ENCODE measurements at regions not wholly inside any gene's neighbourhood (a gene's known extent, or its start where the extent isn't known, plus 50 kb on each side); places are given as distances from the start of the nearest gene placed in this dataset.

GRCh38 chr2:10989782-10990181 is 78.0 kb downstream of the KCNF1 start:
- TF ChIP-seq, protein P1, sequence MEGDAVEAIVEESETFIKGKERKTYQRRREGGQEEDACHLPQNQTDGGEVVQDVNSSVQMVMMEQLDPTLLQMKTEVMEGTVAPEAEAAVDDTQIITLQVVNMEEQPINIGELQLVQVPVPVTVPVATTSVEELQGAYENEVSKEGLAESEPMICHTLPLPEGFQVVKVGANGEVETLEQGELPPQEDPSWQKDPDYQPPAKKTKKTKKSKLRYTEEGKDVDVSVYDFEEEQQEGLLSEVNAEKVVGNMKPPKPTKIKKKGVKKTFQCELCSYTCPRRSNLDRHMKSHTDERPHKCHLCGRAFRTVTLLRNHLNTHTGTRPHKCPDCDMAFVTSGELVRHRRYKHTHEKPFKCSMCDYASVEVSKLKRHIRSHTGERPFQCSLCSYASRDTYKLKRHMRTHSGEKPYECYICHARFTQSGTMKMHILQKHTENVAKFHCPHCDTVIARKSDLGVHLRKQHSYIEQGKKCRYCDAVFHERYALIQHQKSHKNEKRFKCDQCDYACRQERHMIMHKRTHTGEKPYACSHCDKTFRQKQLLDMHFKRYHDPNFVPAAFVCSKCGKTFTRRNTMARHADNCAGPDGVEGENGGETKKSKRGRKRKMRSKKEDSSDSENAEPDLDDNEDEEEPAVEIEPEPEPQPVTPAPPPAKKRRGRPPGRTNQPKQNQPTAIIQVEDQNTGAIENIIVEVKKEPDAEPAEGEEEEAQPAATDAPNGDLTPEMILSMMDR (IDR thresholded peaks at IDR 0.05; ENCODE audit: low read depth, low read length, poor library complexity, severe bottlenecking), result no peak
- no peak for TF ChIP-seq EZH2phosphoT487 (IDR thresholded peaks at IDR 0.05; ENCODE audit: borderline replicate concordance, low read length)
